HK-2 (cell line): ENCODE measurements at regions not wholly inside any gene's neighbourhood (a gene's known extent, or its start where the extent isn't known, plus 50 kb on each side); places are given as distances from the start of the nearest gene placed in this dataset.
"Not testable (repeated sequence)": the region's sequence is repeated elsewhere in the genome, so short reads cannot be mapped to it uniquely, and the experiment has no call there.

Experiments
- DNase-seq: peaks from one replicate; pipeline ENCODE4 v3.0.0-alpha.2; 2018; ENCODE audit not compliant: unreplicated experiment

DNA sequence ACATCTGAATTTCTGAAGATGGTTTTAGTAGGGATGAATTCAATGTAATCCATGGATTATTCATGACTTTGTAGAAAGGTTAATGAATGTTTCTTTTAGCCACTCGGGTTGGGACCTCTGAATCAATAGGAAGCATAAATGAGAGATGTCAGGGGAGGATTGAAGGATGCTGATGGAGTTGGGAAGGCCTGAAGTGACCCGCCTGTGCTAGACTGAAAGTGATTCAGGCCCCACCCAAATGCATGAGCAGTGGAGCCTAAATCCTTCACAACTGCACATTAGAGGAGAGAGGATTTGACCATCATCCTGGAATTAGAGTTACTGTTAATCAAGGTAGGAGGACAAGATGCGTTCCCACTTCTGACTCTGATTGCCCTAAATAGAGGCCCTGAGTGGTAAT, 162.2 kb upstream of the PTPN20 start:
- DNase-seq, result not testable (repeated sequence)

DNA sequence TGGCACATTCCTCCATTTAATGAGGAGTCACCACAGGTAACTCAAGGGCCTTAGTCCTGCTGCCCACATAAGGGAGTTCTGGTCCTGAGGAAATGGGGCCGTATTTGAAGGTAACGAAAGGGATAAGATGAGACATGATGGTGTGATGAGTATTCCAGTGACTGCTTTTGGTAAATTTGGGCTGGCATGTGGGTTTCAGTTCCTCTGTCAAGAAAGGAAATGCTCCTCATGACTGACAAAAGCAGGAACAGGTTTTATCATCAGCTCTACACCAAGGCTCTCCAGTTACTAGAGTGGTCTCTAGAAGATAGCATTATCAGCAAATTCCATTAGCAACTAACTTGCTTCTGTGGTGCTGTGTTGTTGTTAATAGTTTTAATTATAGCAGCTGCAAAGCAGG, 161.8 kb upstream of the PTPN20 start:
- not testable (repeated sequence) for DNase-seq

DNA sequence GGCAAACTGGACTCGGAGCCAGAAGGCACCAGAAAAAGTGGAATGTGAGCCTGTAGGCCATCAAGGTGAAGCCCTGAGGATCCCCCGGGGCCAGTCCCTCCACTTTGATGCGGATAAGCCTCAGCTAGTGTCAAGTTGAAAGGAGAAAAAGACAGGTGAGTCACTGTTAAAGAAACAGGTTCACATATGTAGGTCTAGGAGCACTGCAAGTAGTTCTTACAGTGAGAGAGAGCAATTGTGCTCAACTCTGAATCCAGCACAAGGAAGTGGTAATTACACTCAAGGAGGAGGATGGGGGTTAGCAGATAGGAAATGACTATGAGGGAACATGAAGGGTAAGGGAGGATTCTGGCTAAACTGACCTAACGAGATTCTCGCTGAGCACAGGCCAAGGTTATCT, 157.5 kb upstream of the PTPN20 start:
- not testable (repeated sequence) for DNase-seq

DNA sequence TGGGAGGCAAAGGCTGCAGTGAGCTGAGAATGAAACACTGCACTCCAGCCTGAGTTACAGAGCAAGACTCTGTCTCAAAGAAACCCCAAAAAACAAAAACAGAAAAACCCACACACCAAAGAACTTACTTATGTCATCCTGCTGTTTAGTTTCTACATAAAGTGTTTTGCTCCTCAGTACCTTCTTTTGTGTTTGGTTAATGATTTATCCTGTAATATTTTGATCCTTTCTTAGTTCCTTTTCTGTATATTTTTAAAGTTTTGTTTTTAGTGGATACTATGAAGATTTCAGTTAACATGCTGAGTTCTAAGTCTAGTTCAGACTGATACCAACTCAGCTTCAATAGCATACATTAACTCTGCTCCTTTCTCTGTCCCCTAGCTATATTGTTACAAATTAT, 149.8 kb upstream of the PTPN20 start:
- not testable (repeated sequence) for DNase-seq

DNA sequence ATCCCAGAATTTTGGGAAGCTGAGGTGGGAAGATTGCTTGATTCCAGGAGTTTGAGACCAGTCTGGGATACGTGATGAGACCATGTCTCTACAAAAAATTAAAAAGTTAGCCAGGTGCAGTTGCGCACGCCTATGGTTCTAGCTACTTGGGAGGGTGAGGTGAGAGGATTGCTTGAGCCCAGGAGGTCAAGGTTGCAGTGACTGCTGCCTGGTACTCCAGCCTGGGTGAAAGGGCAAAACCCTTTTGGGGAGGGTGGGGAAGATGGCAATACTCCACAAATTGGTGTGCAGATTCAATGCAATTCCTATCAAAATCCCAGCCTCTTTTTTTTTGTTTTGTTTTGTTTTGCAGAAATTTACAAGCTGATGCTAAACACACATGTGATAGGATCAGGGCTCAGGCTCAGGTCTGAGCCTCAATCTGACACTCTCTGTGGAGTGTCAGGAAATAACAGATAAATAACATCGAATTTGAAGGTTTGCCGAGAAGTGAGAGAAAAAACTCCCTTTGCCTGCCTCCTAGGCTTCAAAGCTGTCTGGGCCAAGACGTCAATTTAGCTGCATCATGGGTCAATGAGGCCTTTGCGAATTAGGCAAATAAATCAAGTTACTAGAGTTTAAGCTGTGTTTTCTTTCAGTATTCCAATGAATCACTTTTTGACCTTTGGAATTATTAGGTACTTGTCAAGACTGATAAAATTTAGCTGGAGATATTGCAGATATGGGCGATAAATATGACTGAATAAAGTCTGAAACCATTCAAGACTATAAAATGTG, 142.5 kb upstream of the PTPN20 start:
- DNase-seq, result not testable (repeated sequence)

DNA sequence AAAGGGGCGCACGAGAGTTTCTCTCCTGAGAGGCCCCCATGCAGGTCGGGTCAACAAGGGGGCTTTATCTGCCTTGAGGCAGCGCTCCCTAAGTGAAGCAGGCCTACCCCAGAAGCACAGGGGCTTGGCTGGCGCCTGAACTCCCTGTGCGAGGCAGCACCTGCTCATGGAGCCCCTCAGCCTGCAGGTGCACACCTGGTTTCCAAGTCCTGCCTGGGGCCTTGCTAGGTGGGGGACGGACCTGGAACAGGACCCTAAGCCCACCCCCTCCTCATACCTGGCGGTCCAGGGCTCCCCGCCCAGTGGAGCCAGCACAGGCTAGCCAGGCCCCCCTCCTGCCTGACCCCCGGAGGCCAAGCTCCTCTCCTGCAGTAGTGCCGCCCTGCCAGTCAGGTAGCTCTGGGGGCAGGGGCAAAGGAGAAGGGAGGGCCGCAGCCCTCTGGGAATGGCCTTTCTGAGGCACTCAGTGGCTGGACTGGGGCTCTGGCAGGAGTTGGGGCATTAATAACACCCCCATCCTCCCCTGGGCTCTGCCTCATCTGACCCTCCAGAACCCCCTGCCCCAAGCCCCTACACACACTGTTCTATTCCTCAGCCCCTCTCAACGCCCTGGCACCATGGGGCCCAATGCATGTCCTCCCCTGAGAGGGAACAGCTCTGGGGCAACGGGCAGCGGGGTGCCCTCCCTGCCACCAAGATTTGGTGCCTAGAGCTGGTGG, 137.9 kb upstream of the PTPN20 start:
- not testable (repeated sequence) for DNase-seq

DNA sequence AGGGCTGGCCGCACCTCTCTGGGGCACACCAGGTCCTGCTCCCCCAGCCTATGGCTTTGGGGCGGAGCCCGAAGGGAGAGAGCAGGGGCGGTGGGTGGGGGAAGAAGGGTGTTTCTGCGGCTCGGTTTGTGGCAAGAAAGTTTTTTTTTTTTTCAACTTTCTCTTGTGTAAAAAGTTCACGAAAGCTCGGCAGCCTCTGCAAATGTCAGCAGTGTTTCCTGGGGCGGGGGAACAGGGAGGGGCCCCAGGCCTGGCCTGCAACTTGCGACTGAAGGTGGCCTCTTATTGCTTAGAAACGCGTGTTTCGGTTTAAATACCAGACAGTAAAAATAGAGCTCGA, 137.4 kb upstream of the PTPN20 start:
- DNase-seq, result not testable (repeated sequence)

DNA sequence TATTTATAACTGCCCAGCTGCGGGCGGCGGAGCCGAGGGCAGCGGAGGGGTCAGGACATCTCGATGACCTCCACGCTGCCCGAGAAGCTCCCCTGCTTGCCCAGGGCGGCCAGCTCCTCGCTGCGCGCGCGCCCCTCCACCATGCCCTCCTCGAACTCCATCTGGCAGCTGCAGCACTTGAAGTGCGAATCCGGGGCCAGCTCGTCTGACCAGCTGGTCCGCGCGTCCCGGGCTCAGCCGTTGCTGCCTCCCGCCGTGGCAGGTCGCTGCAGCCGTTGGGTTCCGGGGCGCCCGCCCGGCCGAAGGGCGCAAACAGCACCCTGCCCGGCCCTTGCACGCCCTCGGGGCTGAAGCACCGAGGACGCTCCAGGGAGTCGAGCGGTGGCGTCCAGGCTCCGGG, 136.9 kb upstream of the PTPN20 start:
- DNase-seq, result not testable (repeated sequence)

DNA sequence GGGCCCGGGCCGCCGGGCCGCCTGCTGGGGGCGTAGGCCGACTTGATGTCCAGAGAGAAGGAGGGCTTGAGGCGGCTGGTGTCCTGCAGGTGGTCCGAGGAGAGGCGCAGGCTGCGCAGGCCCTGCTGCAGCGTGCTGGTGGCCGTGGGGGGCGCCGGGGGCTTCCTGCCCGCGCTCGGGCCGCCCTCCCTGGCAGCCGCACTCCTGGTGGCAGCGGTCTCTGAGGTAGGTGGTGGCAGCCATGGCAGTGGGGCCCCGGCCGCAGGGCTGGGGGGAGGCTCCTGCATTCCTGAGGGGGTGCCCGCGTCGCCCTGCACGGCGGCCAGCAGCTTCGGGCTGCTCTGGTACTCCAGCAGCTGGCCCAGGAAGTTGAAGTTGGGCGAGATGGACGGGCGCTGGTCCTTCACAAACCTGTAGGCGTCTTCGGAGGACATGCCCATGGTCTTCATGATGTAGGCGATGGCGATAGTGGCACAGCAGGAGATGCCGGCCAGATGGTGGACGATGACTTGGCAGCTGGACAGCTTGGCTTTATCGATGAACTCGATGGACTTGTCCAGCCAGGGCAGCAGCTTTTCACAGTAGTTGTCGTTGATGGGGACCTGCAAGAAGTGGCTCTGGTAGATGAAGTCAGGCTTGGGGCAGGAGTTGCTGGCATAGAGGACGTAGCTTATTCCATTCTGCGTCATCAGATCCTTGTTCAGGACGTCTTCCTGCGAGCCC, 136.1 kb upstream of the PTPN20 start:
- DNase-seq, result not testable (repeated sequence)

DNA sequence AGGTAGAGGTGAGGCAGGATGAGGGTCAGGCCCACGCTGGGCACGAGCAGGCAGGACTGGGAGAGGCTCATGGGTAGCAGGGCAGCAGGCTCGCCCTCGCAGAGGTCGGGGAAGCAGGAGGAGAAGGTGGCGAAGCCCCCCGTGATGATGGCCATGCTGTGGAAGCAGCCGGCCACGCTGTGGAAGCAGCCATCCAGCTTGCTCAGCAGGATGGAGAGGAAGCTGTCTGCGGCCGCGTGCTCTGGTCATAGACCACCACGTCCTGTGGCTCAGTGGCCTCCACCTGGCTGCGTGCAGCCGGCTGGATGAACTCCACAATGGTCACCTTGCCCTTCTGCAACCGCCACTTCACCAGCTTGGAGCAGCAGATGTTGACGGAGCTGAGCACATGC, 135.6 kb upstream of the PTPN20 start:
- not testable (repeated sequence) for DNase-seq

DNA sequence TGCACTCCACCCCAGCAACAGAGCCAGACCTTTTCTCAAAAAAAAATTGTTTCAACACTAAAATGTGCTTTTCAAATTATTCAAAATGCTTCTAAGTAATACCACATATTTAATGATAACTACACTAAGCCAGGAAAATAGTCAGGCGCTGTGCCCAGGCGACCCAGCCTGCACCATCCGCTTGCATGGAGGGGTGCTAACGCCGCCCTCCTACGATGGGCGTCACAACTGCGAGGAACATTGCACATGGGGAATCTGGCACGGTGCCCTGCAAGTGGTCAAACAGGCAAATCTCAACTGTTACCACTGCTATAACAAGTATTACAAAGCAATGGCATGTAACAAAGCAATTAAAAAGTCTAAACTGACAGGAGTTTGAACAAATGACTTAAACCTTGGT, 131.7 kb upstream of the PTPN20 start:
- DNase-seq, result peak; percentile 67

DNA sequence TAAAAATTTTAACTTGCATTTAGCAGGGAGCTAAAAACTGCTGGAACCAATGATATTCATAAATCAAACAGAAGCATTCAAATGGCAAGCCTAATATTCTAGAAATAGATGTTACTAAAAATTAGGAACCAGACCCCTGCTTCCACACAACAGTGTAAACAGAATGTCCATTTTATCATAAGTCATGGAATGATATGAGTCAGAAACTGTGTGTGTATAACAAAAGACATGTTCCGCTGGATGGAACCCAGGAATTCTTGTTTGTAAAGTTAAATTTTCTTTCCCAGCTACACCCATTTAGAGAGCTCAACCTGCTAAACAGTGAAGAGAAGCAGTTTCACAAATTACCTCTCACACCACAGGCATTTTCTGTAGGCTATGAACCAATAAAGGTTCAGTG, 131.1 kb upstream of the PTPN20 start:
- not testable (repeated sequence) for DNase-seq

DNA sequence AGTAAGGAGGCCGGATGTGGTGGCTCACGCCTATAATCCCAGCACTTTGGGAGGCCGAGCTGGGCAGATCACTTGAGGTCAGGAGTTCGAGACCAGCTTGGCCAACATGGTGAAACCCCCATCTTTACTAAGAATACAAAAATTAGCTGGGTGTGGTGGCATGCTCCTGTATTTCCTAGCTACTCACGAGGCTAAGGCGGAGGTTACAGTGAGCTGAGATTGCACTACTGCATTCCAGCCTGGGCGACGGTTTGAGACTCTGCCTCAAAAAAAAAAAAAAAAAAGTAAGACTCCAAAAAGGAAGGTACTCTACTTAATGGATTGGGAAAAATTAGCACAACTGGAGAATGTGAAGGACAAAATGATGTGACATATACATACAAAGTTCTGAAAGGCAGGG, 130.2 kb upstream of the PTPN20 start:
- DNase-seq, result peak; percentile 10

DNA sequence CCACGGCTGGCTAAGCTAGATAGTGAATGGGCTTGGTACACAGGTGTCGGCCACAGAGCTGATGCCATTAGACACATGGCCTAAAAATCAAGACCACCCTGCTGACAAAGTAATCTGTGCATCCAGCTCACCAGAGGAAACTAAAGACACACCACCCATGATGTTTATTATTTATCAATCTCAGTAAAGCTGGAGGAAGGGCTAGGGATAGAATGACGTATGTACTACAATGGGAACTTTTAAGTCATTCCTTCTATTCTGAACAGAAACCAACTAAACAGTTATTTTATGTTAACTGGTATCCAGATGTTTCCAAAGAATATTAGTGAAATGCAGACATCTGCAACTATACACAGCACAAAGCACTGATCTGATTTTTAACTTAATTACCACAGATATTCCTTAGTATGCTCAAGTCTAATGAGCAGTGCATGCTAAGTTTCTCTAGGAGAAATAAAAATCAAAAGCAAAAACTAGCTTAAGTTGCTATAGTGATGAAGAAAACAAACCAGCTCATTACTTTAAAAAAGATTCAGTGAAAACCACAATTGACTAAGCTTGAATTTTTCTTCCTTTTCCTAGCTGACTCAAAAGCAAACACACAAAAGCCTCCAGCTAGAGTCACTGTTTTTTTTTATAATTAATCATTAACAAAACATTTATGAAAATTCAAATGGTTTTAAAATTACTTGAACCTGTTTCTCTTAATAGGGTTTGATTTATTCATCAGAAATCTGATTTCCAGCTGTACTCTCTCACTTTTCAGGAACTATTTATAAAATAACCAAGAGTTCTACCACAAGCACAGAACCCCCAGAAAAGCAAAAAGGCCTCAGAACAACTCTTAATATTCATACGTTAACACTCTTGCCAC, 129.0 kb upstream of the PTPN20 start:
- DNase-seq, result not testable (repeated sequence)

DNA sequence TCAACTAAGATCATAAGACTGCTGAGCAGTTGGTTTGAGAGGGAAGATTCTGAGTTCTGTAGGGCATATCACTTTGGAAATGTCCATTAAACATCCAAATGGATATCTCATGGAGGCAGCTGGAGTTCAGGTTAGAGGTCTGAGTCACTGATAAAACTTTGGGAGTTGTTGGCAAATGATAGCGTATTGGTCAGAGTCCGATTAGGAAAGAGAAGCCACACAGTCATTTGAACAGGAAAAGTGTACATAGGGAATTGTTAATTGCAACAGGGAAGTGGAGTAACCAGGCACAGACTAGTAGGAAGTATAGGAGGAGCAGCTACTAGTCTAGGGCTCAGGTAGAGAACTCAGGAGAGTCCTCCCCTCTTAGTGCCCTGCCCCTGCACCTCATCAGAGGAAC, 126.6 kb upstream of the PTPN20 start:
- not testable (repeated sequence) for DNase-seq

DNA sequence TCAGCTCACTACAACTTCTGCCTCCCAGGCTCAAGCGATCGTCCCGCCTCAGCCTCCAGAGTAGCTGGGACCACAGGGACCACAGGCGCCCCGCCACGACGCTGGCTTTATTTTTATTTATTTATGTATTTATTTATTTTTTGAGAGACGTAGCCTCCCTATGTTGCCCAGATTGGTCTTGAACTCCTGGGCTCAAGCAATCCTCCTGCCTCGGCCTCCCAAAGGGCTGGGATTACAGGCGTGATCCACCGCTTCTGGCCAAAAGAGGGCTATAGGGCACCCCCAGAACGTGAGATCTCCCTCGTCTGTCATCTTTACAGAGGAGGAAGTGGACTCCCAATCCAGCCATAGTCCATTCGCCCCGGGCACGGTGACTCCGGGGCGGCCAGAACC, 125.1 kb upstream of the PTPN20 start:
- DNase-seq, result not testable (repeated sequence)

DNA sequence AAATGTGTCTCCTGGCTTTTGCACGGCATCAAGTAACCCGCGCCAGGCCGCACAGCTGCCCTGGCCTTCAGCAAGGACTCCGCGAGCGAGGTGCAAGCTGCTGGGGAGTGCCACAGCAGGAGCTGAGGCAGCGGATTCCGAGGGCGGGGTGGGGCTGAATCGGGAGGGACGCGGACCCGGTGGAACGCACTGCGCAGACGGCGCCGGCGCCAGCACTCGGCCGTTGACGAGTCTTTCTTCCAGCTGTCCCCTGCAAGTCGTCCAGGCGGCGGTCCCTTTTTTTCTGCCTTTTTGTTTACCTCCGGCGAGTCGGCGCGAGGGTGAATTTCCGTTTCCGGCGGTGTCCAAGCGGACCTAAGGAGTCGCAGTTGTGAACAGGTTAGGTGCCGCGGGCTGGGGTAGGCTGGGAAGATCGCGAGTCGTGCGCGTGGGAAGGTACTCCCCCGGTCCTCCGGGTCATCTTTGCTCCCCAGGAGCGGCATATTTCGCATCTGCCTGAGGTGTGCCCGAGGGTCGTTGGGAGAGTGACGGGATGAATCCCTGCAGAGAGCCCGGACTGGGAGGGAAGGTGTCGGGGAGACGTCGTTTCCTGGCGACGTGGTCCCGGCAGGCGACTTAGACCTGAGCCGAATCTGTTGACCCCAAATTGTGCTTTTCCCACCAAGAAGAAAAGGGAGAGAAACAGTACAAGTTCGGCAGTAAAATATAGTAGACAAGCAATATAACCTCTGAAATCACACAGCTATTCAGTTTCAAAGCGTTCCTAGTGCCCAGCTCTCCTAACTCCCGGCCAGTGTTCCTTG, 124.5 kb upstream of the PTPN20 start:
- DNase-seq, result peak; percentile 85

DNA sequence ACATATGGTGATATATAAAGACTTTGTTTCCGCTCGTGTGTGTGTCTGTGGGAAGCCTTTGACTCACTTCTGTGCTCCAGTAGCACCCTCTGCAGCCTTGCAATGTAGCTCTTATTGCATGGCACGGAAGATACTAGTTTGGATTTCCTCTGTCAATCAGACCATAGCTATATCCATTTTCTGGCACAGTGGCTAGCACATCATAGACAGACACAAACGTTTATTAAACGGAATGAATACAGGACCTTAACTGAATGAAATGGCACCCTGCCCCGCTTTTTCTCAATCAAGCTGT, 124.0 kb upstream of the PTPN20 start:
- peak; percentile 53 for DNase-seq

DNA sequence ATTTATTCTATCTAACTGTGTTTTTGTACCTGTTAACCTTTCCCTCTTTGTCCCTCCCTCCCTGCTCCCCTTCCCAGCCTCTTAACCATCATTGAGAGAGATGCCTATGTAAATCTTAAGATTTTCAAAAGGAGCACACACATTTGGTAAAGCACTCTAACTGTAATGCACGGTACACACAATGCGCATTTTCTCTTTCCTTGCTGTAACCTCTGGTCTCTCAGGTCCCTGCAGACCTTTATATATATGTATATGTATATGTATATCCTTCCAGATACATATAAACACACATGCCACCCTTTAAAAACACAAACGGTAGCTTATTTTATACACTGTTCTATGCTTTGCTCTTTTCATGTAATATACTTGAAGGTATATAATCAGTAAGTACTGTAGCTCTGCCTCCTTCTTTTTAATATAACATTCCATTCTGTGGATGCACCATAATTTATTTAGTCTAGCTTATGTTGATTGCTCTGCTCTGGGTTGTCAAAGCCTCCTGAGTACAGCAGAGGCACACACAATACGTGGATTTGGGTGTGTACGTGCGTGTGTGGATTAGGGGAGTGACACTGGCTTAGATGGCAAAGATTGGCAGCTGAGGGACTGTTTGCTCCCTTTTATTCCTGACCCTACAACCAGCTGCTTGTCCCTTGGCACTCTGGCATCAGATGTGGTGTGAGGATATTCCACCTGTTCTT, 118.4 kb upstream of the PTPN20 start:
- not testable (repeated sequence) for DNase-seq

DNA sequence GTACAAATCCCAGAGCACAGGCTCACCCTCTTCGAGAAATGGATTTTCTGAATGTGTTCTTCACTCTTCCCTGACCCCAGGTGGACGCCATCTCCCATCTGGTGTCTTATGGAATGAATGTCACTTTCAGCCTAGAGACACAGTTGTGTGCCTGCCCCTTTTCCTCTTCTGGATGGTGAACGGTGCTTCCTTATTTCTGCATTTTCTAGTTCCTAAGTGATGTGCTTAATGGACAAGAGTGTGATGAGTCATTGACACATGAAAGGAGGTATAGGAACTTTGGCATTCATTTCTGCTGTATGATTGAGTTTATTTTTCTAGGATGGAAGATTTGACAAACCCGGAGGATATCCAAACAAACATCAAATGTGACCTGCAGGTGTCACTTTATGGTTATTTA, 114.9 kb upstream of the PTPN20 start:
- not testable (repeated sequence) for DNase-seq
